ENCODE measurements at regions not wholly inside any gene's neighbourhood (a gene's known extent, or its start where the extent isn't known, plus 50 kb on each side); places are given as distances from the start of the nearest gene placed in this dataset.

DNA sequence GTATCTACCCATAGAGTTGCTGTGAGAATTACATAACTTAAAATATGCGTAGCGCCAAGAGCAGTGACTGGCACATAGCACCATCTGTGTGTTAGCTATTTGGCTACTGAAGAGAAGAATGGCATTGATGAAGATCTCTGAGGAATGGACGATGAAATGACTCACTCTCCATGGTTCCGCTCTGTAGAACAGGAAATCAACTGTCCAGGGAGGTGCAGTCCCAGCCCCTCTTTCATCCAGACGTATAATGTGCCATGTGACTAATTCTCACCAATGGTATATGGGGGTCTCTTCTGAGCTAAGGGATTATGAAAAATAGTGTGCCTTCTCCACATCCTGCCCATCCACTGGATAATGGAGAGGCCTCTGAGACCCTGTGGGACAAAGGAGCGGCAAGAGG, 254.8 kb downstream of the CYP26B1 start:
- Histone ChIP-seq H3K4me1 (ENCODE audit: control insufficient read depth in 1 of 2, insufficient read depth in 2 of 2, low read depth in 1 of 2, low read length in 1 of 2) (peaks cover 0 to 7% of the 10 kb centered on the region in 2 experiments; a peak in 1 of 4 replicates), H3K9me3 (no peaks in the 10 kb centered on the region), H3K27ac (ENCODE audit: low read depth in 2 of 2, low read length in 1 of 2) (no peak overlapping the region), H3K27me3 (ENCODE audit: insufficient read depth) (no peaks in the 10 kb centered on the region), H3K79me2 (ENCODE audit: insufficient read depth) (no peaks in the 10 kb centered on the region), H3K4me2 (no peak overlapping the region), H3K9ac (no peak overlapping the region), H2AFZ (ENCODE audit: low read depth) (no peak overlapping the region), H3K4me3 (ENCODE audit: low read depth in 2 of 2, low read length in 1 of 2) (no peak overlapping the region), H3K9me2 (no peaks in the 10 kb centered on the region), H4K20me1 (ENCODE audit: insufficient read depth) (no peaks in the 10 kb centered on the region), H3F3A (replicated peaks; ENCODE audit: insufficient read depth) (no peaks in the 10 kb centered on the region), H3K36me3 (replicated peaks in 1 of 2; ENCODE audit: control insufficient read depth in 1 of 2, insufficient read depth in 2 of 2, low read length in 1 of 2) (no peaks in the 10 kb centered on the region)
- TF ChIP-seq, protein P1, sequence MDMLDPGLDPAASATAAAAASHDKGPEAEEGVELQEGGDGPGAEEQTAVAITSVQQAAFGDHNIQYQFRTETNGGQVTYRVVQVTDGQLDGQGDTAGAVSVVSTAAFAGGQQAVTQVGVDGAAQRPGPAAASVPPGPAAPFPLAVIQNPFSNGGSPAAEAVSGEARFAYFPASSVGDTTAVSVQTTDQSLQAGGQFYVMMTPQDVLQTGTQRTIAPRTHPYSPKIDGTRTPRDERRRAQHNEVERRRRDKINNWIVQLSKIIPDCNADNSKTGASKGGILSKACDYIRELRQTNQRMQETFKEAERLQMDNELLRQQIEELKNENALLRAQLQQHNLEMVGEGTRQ (IDR thresholded peaks at IDR 0.05; ENCODE audit: borderline replicate concordance, low read depth, low read length): no peak
- TF ChIP-seq RAD21 (IDR thresholded peaks at IDR 0.05; ENCODE audit: low read length): no peak
- TF ChIP-seq, protein P2, sequence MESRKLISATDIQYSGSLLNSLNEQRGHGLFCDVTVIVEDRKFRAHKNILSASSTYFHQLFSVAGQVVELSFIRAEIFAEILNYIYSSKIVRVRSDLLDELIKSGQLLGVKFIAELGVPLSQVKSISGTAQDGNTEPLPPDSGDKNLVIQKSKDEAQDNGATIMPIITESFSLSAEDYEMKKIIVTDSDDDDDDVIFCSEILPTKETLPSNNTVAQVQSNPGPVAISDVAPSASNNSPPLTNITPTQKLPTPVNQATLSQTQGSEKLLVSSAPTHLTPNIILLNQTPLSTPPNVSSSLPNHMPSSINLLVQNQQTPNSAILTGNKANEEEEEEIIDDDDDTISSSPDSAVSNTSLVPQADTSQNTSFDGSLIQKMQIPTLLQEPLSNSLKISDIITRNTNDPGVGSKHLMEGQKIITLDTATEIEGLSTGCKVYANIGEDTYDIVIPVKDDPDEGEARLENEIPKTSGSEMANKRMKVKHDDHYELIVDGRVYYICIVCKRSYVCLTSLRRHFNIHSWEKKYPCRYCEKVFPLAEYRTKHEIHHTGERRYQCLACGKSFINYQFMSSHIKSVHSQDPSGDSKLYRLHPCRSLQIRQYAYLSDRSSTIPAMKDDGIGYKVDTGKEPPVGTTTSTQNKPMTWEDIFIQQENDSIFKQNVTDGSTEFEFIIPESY (IDR thresholded peaks at IDR 0.05; ENCODE audit: borderline replicate concordance, low read depth): no peak
- TF ChIP-seq, protein P3, sequence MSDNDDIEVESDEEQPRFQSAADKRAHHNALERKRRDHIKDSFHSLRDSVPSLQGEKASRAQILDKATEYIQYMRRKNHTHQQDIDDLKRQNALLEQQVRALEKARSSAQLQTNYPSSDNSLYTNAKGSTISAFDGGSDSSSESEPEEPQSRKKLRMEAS (IDR thresholded peaks at IDR 0.05; ENCODE audit: low read depth): no peak
- TF ChIP-seq FOXM1 (IDR thresholded peaks at IDR 0.05; ENCODE audit: low read depth): no peak
- TF ChIP-seq, protein P4, sequence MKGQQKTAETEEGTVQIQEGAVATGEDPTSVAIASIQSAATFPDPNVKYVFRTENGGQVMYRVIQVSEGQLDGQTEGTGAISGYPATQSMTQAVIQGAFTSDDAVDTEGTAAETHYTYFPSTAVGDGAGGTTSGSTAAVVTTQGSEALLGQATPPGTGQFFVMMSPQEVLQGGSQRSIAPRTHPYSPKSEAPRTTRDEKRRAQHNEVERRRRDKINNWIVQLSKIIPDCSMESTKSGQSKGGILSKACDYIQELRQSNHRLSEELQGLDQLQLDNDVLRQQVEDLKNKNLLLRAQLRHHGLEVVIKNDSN (IDR thresholded peaks at IDR 0.05; ENCODE audit: borderline replicate concordance, low read depth): no peak
- TF ChIP-seq EZH2phosphoT487 (IDR thresholded peaks at IDR 0.05; ENCODE audit: borderline replicate concordance, low read depth): no peak
- TF ChIP-seq TEAD4 (IDR thresholded peaks at IDR 0.05; ENCODE audit: borderline replicate concordance, insufficient read depth): no peak
- TF ChIP-seq MXI1 (IDR thresholded peaks at IDR 0.05; ENCODE audit: low read depth, low read length): no peak
- CTCF ChIA-PET: interaction anchor here (1.0 to 1.5 kb wide), 2 partner anchors 257 to 646 kb away, joined by 3 read pairs; no protein-coding TSS in a partner anchor
- WGBS (ENCODE audit: low lambda C conversion rate): 47% methylated on average over 6 of the region's 6 CpGs
- DNase-seq: no peak
- POLR2A ChIA-PET: no interaction called here

DNA sequence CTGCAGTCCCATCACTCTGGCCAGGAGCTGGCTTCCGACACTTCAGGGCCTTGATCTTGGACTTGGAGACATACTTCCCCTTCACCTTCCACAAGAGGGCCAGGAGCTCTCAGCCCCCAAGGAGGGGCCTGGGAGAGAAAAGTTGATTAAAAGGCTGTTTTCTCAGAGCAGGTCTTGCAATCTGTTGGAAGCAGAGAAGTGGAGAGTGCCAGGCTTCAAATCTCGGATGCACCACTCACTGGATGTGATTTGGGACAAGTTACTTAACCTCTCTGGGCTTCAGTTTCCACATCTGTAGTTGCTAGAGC, 255.3 kb downstream of the CYP26B1 start:
- H3K4me2 ChIP-seq: no peak overlapping the region
- ChIA-PET CTCF (interaction anchor here (1.0 to 1.5 kb wide), 2 partner anchors 257 to 647 kb away, joined by 3 read pairs; no protein-coding TSS in a partner anchor), POLR2A (no interaction called here)
- H3K9me3 ChIP-seq: no peaks in the 10 kb centered on the region
- TF ChIP-seq POLR2AphosphoS5 (IDR thresholded peaks at IDR 0.05; ENCODE audit: low read depth, low read length) (no peak), EP300 (IDR thresholded peaks at IDR 0.05; ENCODE audit: borderline replicate concordance in 1 of 2, low read depth in 1 of 2, low read length in 1 of 2) (no peak), GABPA (IDR thresholded peaks at IDR 0.05; ENCODE audit: low read depth) (no peak), FOXM1 (IDR thresholded peaks at IDR 0.05; ENCODE audit: low read depth) (no peak), FOSL2 (IDR thresholded peaks at IDR 0.05; ENCODE audit: borderline replicate concordance, low read depth) (no peak), EZH2phosphoT487 (IDR thresholded peaks at IDR 0.05; ENCODE audit: borderline replicate concordance, low read depth) (no peak)
- TF ChIP-seq, protein P3 (IDR thresholded peaks at IDR 0.05; ENCODE audit: low read depth): no peak
- H3K9me2 ChIP-seq: no peaks in the 10 kb centered on the region
- H3K27me3 ChIP-seq (ENCODE audit: insufficient read depth): no peaks in the 10 kb centered on the region
- no peak for DNase-seq
- H4K20me1 ChIP-seq (ENCODE audit: insufficient read depth): no peaks in the 10 kb centered on the region
- no peaks in the 10 kb centered on the region for H3K36me3 ChIP-seq (replicated peaks in 1 of 2; ENCODE audit: control insufficient read depth in 1 of 2, insufficient read depth in 2 of 2, low read length in 1 of 2)
- no peak overlapping the region for H3K27ac ChIP-seq (ENCODE audit: low read depth in 2 of 2, low read length in 1 of 2)
- no peaks in the 10 kb centered on the region for H3K79me2 ChIP-seq (ENCODE audit: insufficient read depth)
- H3K4me1 ChIP-seq (ENCODE audit: control insufficient read depth in 1 of 2, insufficient read depth in 2 of 2, low read depth in 1 of 2, low read length in 1 of 2): peaks cover 0 to 7% of the 10 kb centered on the region in 2 experiments; a peak in 1 of 4 replicates
- H2AFZ ChIP-seq (ENCODE audit: low read depth): no peak overlapping the region
- no peaks in the 10 kb centered on the region for H3F3A ChIP-seq (replicated peaks; ENCODE audit: insufficient read depth)
- 46% methylated on average over 2 of the region's 2 CpGs for WGBS (ENCODE audit: low lambda C conversion rate)
- H3K9ac ChIP-seq: no peak overlapping the region
- H3K4me3 ChIP-seq (ENCODE audit: low read depth in 2 of 2, low read length in 1 of 2): no peak overlapping the region

All from SK-N-SH (cell line).